ENCODE measurements at regions not wholly inside any gene's neighbourhood (a gene's known extent, or its start where the extent isn't known, plus 50 kb on each side); places are given as distances from the start of the nearest gene placed in this dataset.

- no peak for TF ChIP-seq POLR2A (IDR thresholded peaks at IDR 0.05)
- Histone ChIP-seq H3K36me3 (no peaks in the 10 kb centered on the region), H3K9me3 (no peaks in the 10 kb centered on the region), H3K4me1 (no peaks in the 10 kb centered on the region), H3K27ac (no peak overlapping the region), H3K27me3 (no peaks in the 10 kb centered on the region), H3K4me3 (no peak overlapping the region)
- intact Hi-C loops (cut with DNase I; ENCODE audit: low total_unique reads): no loop called here
- DNase-seq (ENCODE audit: low spot score in 2 of 2): no peak
Measured at GRCh38 chr4:25525896-25526295, 129.8 kb upstream of the SLC34A2 start.

- TF ChIP-seq POLR2A (IDR thresholded peaks at IDR 0.05) (no peak), CTCF (IDR thresholded peaks at IDR 0.05) (no peak), POLR2AphosphoS5 (IDR thresholded peaks at IDR 0.05) (no peak)
- DNase-seq (ENCODE audit: low spot score in 2 of 2): no peak
- H3K9me3 ChIP-seq: no peaks in the 10 kb centered on the region
- H3K27ac ChIP-seq: no peak overlapping the region
- no peaks in the 10 kb centered on the region for H3K27me3 ChIP-seq
- H3K36me3 ChIP-seq: no peaks in the 10 kb centered on the region
- no peaks in the 10 kb centered on the region for H3K4me1 ChIP-seq
- no peak overlapping the region for H3K4me3 ChIP-seq
- intact Hi-C loops (cut with DNase I; ENCODE audit: low total_unique reads): no loop called here
Measured at GRCh38 chr4:25527034-25527433, 128.6 kb upstream of the SLC34A2 start.

- no peak for DNase-seq (ENCODE audit: low spot score in 2 of 2)
- intact Hi-C loops (cut with DNase I; ENCODE audit: low total_unique reads): no loop called here
- H3K36me3 ChIP-seq: no peaks in the 10 kb centered on the region
- no peak overlapping the region for H3K4me3 ChIP-seq
- H3K27ac ChIP-seq: no peak overlapping the region
- no peaks in the 10 kb centered on the region for H3K9me3 ChIP-seq
- H3K27me3 ChIP-seq: no peaks in the 10 kb centered on the region
- TF ChIP-seq POLR2A (IDR thresholded peaks at IDR 0.05) (no peak), CTCF (IDR thresholded peaks at IDR 0.05) (no peak), POLR2AphosphoS5 (IDR thresholded peaks at IDR 0.05) (no peak)
- no peaks in the 10 kb centered on the region for H3K4me1 ChIP-seq
Measured at GRCh38 chr4:25528391-25528790, 127.3 kb upstream of the SLC34A2 start.

- DNase-seq (ENCODE audit: low spot score in 2 of 2): no peak
- Histone ChIP-seq H3K27ac (no peak overlapping the region), H3K27me3 (no peaks in the 10 kb centered on the region), H3K4me1 (no peaks in the 10 kb centered on the region), H3K36me3 (no peaks in the 10 kb centered on the region), H3K9me3 (no peaks in the 10 kb centered on the region), H3K4me3 (no peak overlapping the region)
- intact Hi-C loops (cut with DNase I; ENCODE audit: low total_unique reads): no loop called here
- no peak for TF ChIP-seq CTCF (IDR thresholded peaks at IDR 0.05)
Measured at GRCh38 chr4:25531272-25531671, 124.4 kb upstream of the SLC34A2 start.

GRCh38 chr4:25532591-25532990 is 123.1 kb upstream of the SLC34A2 start:
- H3K27me3 ChIP-seq: no peaks in the 10 kb centered on the region
- H3K4me1 ChIP-seq: no peaks in the 10 kb centered on the region
- H3K36me3 ChIP-seq: no peaks in the 10 kb centered on the region
- intact Hi-C loops (cut with DNase I; ENCODE audit: low total_unique reads): no loop called here
- DNase-seq (ENCODE audit: low spot score in 2 of 2): no peak
- no peaks in the 10 kb centered on the region for H3K9me3 ChIP-seq
- no peak overlapping the region for H3K27ac ChIP-seq
- no peak overlapping the region for H3K4me3 ChIP-seq
- TF ChIP-seq POLR2AphosphoS5 (IDR thresholded peaks at IDR 0.05): no peak
- TF ChIP-seq CTCF (IDR thresholded peaks at IDR 0.05): no peak
- no peak for TF ChIP-seq POLR2A (IDR thresholded peaks at IDR 0.05)

- no peak overlapping the region for H3K4me3 ChIP-seq
- TF ChIP-seq POLR2AphosphoS5 (IDR thresholded peaks at IDR 0.05): no peak
- H3K27ac ChIP-seq: no peak overlapping the region
- no peaks in the 10 kb centered on the region for H3K27me3 ChIP-seq
- no peaks in the 10 kb centered on the region for H3K36me3 ChIP-seq
- intact Hi-C loops (cut with DNase I; ENCODE audit: low total_unique reads): no loop called here
- no peaks in the 10 kb centered on the region for H3K9me3 ChIP-seq
- no peaks in the 10 kb centered on the region for H3K4me1 ChIP-seq
- no peak for DNase-seq (ENCODE audit: low spot score in 2 of 2)
Measured at GRCh38 chr4:25533256-25533655, 122.4 kb upstream of the SLC34A2 start.

All from breast epithelium (tissue), 4 donors.